ENCODE measurements at regions not wholly inside any gene's neighbourhood (a gene's known extent, or its start where the extent isn't known, plus 50 kb on each side); places are given as distances from the start of the nearest gene placed in this dataset.

DNA sequence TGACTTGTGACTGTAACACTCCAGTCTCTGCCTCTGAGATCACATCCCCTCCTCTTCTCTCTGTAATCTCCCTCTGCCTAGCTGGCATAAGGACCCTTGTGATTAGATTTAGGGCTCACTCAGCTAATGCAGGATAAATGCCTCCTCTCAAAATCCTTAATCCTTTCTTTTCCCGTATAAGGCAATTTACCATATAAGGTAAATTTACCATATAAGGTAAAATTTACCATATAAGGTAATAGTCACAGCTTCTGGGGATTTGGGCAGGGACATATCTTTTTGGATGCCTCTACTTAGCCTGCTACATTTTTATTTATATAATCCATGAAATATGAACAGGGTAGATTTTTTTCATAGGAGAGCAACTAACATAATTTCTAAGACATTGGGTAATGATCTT lies 318.0 kb upstream of the PUM3 start:
- no peak for DNase-seq (ENCODE audit: low spot score)

DNA sequence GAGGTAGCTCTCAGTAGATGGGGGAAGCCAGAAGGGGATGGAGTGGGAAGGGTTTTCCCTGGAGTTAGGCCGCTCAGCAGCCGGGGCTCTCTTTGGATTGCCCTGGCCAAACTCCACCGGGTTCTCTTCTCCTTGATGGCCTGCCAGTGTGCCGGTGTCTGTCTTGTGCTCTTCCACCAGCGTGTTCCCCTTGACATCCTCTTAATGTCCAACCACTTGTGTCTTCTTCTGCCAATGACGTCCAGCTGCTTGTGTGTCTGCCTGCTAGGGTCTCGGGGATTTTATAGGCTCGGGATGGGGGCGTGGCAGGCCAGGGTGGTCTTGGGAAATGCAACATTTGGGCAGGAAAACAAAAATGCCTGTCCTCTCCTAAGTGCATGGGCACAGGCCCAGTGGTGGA lies 313.1 kb upstream of the PUM3 start:
- no peak for DNase-seq (ENCODE audit: low spot score)

DNA sequence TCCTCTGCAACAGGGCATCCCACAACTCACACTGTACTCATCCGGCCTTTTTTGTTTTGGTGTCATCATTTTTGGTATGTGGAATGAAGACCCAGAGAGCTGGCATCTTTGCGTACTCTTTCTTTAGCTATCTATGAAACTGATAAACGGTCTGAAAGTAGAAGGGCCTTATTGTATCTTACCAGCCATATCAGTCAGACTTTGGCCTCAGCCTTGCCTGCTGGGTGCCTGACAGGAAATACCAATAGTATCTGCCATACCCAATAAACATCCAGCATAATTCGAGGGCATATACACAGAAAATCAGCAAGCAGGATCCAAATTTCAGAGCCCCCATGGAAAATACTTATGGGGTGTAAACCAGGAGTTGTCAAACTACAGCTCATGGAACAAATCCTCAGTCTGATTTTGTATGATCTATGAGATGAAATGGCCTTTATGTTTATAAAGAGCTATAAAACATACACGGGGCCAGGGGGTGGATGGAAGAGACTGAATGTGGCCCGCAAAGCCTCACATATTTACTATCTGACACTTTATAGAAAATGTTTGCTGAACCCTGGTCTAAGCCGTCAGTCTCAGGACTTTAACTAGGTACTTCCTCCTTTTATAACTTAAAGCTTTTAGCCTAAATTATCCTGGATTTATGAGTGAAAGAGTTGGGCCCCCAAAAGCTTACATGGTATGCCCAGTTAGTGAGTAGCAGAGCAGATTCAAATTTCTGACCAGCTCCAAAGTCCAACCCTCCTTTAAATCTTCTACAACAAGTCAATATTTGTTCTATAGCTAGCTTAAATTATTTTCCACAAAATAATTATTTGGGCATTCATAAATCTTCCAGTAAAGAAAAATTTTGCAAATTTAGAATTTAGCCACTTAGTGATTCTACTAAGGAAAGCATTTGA lies 308.0 kb upstream of the PUM3 start:
- no peak for DNase-seq (ENCODE audit: low spot score)

DNA sequence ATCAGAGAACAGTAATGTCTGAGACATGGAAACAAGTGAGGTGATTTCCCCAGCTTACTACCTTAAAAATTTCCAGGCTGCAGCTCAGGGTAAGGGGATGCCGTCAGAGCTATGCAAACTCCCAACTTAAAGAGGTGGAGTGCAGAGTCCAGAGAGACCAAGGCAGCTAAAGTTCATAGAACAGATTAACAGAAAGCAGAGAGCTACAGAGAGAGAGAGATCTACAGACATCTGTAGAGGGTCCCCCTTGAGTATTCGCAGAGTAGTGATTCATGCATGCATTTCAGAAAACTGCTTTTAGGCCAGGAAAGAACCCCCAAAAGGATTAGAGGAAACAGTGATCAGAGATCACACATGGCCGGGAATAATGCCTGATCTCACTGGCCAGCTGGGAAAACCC lies 306.2 kb upstream of the PUM3 start:
- no peak for DNase-seq (ENCODE audit: low spot score)

DNA sequence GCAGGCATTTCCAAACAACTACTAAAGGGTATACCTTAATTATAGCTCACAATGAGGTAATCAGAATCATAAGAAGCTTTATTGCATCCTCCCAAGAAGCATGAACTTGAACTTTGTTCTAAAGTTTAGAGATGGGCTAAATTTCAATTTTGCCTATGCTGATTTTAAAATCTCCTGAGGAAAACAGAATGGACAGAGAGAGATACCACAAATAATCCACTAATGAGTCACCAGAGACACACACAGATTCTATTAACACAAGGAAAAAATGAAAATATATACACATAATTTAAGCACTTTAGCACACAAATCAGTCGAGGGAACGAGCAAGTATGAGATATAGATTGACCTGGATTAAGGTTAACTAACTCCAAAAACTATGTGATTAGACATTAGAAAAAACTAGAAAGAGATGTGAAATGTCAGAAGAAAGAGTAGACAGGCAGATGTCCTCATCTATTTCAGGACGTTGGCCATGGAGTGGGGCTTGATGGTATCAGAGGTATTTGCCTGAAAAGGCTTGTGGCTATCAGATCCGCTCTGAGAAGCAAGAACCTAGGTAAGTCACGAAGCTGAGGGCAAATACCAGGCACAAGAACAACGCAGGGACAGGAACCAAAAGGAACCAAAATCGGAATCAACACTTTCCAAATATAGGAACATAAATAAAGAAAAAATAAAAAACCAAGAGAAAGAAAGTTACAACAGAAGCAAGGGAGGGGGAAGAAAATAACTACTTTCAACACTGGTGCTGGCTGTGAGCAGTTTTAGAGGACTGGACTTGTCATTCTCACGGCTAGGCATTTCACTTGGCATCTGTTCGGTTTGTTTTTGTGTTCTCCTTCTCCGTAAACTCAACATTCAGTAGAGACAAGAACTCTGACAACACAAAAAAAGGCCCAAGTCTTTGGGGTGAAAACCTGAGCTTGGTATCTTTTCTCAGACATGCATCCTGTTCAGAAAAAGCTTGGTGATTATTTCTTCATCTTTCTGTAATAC lies 294.6 kb upstream of the PUM3 start:
- DNase-seq (ENCODE audit: low spot score), result no peak

DNA sequence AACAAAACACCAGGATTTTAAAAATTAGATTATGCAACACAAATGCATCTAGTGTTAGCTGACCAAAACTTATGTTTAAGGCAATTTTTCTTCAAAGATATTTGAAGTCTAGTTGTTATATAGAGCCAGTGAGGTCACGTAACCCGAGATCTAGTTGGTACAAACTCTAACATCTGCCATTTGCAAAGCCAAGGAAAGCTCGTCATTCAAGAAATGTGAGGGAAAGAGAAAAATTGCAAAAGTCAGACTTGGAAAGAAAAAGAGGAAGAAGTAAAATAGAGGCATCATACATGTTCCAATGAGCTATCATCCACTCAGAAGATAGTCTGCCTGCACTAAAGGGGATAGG lies 293.4 kb upstream of the PUM3 start:
- no peak for DNase-seq (ENCODE audit: low spot score)

DNA sequence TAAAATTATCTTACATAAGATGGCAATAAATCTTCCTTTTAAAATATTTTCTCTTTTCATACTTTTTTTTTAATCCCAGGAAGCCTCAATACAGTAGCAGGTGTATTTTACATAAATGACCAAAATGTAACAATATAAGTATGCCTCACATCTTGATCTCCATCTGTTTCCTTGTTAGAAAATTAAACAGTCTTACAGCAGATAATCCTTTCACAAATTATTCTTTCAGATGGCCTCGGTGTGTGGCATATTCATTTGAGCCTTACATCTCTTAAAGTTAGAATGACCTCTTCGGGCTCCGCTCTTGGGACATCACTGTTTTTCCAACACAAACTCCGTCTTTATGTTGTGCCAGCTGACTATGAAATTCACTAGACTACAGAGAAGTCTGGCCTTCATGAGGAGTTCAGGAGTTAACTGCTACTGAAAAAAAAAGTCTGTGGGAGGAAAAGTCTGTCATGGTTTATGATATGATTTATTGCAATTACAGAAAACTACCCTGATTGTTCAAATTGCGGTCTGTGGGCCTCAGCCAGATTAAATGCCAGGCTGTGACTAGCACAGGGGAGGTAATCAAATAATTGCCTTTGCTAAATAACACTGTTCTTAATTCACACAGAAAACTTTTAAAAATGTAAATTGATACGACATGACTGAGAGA lies 292.9 kb upstream of the PUM3 start:
- no peak for DNase-seq (ENCODE audit: low spot score)

DNA sequence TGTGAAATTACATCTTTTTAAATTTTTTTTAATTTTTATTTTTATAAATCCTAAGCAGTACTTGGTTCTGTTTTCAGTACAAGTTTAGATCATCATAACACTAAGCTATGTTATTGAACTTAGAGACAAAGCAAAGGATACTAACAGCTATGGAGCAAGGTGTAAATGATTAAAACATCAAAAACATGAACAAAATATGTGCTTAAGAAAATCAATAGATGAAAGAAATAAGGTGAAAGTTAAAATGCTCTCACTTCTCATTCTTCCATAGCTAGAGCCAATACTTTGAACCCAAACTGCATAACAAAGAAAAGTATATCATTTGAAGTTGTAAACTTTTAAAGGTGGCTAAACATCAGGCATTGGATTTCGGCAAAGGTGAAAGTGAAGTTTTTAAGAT lies 292.3 kb upstream of the PUM3 start:
- DNase-seq (ENCODE audit: low spot score), result no peak

DNA sequence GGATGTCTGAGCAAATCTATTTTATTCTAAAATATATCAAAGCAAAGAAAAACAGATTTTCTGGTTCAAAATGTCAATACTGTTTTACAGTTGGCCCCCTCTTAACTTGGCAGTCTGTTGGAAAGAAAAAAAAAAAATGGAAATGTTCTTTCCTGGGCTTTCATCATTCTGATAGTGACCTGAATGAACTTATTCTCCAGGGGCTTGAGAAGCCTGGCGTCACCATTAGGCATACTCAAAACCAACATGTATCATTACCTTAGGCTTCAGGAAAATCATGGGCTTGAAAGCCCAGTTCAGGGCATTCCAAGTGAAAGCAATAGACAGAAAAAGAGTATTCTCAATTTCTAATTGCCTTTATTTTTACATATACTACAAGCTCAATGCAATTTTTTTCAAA lies 283.7 kb upstream of the PUM3 start:
- no peak for DNase-seq (ENCODE audit: low spot score)

DNA sequence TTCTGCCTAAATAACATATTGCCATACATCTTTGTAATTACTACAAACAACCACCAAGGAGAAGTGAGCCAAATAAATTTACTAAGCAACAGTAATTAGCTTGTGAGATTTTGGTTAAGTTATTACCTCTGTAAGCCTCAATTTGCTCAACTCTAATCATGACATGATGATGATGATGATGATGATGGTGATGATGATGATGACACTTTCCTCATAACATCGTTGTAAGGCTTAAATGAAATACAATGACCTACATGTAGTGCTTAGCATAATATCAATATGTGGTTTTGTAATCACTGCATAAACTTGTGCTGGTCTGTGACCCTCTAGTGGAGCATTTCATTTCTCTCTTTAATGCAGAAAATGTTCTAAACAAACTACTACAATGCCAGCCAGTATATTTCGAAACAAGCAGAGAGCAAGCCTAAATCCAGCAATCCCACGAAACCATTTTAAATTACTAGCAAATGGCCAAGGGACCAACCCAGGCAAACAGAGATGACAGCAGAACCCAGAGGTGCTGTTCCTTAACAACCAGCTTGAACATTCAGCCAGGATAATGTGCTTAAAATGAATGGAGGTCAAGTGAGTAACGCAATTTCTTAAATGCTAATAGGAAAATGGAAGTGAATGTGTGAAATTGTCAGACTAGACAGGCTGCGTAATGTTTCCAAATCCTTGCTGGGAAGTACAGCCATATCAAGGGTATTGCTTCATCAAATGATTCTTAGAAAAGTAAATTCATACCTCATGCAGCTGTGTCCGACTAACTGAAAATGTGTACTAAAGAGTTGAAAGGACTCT lies 281.9 kb upstream of the PUM3 start:
- DNase-seq (ENCODE audit: low spot score), result no peak

DNA sequence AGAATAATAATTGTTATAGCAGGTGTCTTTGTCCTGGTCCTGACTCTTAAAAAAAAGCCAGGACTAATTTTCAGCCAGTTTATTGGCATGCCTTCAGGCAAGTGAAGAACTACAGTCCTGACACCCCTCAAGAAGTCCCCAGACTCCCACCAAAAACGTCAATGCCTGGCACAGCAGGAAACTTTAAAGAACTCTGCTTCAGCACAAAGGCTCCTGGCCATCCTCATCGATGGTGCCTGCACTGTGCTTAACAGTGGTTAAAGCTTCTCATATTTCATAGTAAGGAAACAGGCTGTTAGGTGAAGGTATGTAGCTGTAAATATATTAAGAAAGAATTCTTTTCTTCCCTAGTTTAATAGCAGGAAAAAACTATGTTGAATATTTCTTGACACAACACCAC lies 280.1 kb upstream of the PUM3 start:
- DNase-seq (ENCODE audit: low spot score), result no peak

DNA sequence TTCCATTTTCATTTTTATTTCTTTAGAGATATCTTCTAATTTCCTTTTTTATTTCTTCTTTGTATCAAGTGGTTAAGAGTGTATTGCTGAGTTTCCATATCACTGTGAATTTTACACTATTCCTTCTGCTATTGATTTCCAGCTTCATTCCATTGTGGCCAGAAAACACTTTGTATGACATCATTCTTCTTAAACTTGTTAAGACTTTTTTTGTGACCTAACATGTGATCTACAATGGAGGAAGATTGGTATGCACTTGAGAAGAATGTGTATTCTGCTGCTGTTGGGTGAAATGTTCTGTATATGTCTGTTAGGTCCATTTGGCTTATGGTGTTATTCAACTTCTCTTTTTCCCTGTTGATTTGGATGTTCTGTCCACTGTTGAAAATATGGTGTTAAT lies 274.2 kb upstream of the PUM3 start:
- DNase-seq (ENCODE audit: low spot score), result no peak

DNA sequence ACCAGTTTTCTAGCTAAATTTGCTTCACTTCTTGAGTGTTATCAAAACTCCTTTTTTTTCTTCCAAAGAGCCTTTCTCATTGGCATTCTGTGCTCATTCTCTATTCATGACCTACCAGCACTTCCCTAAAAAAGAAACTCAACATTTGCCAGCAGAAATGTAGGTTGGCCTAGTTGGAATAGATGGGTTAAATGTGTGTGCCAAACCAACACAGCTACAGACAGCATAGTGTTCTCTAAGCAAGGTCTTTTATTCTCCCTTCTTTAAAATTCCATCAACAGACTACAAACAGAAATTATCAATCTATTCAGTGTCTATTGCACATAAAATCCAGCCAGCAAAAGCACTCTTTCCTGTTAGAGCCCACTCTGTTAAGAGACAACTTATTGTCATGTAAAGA lies 255.8 kb upstream of the PUM3 start:
- no peak for DNase-seq (ENCODE audit: low spot score)

DNA sequence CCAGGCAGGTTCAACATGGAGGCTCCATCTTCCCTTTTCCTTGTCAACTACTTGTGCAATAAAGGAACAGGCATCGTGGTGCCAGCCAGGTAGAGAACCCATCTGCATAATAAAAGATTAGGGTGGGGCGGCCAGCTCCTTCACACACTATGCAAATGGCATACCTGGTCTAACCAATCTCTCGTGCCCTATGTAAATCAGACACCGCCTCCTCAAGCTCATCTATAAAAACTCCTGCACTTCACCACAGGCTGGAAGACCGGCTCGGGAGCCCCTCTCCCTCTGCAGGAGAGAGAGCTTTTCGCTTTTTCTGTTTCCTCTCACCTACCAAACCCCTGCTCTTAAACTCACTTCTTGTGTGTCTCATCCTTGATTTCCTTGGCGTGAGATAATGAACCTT lies 244.3 kb upstream of the PUM3 start:
- no peak for DNase-seq (ENCODE audit: low spot score)

DNA sequence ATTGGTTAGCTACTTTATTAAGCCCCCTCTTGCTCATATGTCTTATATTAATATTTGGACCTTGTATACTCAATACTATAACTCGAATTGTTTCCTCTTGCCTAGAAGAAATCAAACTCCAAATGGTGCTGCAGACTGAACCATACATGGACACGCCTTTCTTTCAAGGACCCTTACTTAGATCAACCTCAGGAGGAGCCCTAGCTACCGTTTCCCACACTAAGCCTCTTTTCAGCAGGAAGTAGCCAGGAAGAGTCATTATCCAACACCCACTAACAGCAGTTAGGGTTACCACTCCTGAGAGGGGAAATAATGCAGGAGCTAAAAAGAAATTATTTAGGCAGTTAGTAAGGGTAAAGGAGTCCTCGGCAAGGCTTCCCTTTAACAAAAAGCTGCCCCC lies 243.8 kb upstream of the PUM3 start:
- no peak for DNase-seq (ENCODE audit: low spot score)

DNA sequence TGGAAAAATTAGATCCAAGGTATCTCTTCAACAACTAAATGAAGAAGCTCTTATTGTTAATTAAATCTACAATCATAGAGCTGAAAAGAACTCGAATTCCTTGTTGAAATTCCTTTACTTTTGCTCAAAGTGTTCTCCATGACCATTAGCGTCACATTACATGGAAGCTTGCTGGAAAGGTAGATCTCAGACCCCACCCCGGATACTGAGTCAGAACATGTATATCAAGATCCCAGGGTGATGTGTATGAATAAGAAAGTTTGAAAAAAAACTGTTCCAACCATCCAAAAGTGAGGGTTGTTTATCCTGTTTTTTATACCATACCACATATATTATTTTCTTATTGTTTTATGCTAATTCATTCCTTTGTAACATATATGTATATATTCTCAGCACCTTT lies 237.1 kb upstream of the PUM3 start:
- no peak for DNase-seq (ENCODE audit: low spot score)

DNA sequence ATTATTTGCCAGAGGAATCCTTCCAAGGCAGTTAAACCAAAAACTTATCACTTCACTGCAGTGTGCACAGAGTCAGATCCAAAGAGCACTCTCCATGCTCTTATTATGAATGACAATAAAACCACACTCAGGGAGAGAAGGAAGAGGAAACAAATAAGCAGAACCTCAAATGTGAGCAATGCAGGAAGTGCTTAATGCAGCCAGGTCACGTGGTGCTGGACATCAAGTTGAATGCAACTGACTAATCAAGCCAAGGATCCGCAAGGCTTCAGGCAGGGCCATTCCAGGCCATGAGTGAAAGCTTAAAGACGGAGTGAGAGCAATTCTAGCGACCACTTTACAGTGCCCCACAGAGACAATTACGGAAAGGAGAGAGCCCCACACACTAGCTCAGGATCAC lies 230.4 kb upstream of the PUM3 start:
- no peak for DNase-seq (ENCODE audit: low spot score)

DNA sequence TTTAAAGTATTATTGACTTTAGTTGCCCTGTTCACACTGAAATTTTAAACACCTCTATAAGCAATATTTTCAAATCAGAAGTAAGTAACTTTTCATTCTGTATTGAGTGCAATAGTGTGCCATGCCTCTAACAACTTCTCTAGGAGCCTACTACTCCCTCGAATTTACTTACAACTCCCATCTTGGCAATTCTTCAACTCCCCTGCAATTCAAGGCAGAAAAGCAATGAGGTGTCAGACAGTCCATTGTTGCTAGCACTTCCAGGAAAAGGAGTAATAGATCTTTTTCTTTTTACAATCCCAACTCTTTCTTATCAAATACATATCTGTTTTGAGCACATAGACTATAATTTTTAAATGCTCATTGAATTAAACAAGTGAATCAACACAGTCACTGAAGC lies 222.7 kb upstream of the PUM3 start:
- DNase-seq (ENCODE audit: low spot score), result no peak

DNA sequence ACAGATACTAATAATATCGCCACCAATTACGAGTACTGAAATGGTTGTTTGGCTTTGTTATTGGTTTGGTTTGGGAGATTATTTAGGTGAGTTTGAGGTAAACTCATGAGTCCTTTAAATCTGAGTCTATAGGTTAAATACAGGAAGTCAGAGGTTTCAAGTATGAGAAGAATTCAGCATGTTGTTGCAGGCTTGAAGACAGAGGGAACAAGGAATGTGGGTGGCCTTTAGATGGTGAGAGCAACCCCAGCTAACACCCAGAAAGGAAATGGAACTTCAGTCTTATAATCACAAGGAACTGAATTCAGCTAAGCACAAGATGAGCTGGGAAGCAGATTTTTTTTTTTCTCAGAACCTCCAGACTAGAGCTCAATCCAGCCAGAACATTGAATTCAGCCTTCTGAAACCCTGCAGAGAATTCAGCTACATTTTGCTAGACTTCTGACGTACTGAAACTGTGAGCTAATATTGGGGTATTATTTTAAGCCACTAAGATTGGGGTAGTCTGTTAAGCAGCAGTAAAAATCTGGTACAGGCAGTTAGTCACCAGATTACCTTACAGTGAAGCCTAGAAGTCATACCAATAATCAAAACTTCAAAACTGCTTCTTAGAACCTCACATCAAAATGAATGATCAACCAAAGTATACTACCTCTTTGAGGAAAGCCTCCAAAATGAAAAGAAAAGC lies 216.0 kb upstream of the PUM3 start:
- no peak for DNase-seq (ENCODE audit: low spot score)

DNA sequence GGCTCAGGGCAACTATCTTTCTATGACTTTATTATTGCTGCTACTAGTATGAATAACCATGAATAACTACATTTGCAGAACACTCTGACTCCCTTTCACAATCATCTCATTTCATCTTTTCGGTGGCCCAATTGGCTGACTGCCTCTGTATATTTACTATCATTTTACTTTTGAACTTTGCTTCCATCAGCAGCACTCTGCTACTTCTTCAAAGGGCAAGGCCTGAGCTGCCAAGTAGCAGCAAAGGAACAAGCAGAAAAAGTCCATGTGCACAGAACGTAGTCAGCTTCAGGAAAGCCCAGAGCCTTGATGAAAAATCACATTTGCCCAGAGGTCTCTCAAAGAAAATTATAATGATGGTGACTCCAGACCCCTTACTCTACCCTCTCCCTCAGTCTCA lies 214.5 kb upstream of the PUM3 start:
- no peak for DNase-seq (ENCODE audit: low spot score)

DNA sequence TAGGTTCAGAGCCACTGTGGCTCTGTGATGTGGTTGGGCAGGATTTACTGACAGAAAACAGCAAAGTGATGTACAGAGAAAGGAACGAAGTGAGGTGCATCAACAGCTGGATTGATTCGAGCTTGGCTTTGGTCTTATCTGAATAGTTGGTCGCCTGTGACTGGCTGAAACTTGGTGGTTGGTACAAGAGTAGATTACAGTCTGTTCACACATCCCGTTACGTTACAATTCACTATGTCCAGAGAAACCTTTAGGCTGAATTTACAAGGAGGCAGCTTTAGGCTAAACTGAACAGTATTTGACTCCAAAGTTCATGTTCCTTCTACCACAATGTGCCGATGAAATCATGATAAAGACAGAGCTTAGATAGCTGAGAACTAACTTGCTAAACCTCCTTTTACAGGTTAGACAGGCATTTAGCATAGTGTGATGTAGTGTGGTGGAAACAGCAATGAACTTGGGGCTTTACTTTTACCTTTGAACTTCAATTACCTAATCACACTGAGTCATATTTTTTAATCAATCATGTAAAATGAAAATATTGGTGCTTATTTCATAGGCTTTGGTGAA lies 210.2 kb upstream of the PUM3 start:
- no peak for DNase-seq (ENCODE audit: low spot score)

Data from LoVo (cell line).